HG03135 (cell line): ENCODE measurements at regions not wholly inside any gene's neighbourhood (a gene's known extent, or its start where the extent isn't known, plus 50 kb on each side); places are given as distances from the start of the nearest gene placed in this dataset.
A peak's percentile ranks its signal among the peaks of the same experiment; 100 is the strongest.
"Not testable (repeated sequence)": the region's sequence is repeated elsewhere in the genome, so short reads cannot be mapped to it uniquely, and the experiment has no call there.

Experiments used
- ATAC-seq: cut with Tn5 transposase; IDR thresholded peaks from one replicate; pipeline ENCODE4 v1.9.1; 2021; ENCODE audit warnings: mild to moderate bottlenecking, moderate library complexity; ENCODE audit not compliant: unreplicated experiment

DNA sequence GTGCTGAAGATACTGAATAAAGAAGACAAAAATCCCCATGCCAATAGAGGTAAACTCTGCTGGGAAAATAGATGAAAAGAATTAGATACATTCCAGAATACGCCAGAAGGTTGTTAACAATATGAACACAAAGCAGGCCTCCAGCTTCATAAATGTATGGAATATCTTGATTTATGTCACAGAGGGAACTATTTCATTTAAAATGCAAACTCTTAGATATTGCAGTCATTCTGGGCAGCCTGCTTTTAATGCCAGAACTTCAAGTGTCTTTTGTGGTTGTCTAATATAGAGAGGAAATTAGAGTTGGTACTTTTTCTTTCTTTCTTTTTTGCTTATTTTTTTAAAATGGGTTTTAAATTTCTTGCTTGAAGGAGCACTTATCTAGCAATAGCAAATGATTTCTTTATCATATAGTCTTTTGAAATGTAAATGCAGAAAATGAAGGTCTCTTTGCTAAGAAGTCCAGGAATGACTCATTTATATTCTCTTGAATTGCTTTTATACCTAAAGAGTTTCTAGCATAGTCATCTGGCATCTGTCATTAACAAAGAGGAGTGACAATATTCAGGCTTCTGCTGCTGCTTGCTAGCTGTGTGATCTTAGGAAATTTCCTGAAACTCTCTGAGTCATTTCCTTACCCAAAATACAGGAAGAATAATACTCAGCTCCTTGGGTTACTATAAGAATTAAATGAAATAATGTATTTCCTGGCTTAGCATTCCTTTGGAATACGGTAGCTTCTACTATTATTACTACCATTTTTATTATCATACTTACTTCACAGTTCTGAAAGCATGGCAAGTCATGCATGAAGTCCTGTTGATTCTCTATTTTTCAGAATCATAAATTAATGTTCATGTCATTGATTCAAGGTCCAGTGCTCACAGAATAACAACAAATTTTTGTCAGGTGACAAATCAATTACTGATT is 527.6 kb downstream of the DIPK2A start:
- ATAC-seq: no peak

DNA sequence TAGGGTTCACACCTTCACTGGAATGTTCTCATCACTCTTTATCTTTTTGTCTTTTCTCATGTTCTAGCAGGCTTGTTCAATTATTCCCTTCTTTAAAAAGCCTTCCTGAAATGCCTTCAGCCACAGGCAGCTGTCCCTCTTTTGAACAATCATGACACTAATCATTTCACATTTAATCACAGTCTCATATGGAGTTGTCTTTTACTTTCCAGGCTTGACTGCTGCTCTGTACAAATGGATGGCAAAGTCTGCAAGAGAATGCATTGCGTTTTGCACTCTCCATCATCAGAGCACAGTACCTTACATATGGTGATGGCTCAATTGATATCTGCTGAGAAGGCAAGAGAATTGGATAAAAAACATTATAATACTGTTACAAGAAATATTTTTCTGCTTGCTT is 529.8 kb downstream of the DIPK2A start:
- ATAC-seq: no peak

DNA sequence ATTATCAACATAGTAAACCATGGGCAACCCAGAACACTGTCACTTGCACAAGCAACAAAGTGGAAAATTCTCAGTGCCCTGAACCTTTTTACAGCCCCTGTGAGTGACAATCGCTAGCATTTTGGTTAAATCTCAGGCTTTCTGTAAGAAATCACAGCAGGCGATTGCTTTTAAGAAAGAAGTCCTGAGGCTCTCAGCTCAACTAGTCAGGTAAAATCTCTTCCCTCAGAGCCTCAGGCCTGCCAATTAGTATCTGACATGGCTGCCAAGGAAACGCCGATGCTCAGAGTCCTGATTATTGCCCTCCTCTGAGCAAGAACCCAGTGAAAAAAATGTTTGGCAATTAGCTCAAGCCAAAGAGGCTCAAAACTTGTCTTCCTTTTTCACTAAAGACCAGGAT is 530.8 kb downstream of the DIPK2A start:
- ATAC-seq: no peak

DNA sequence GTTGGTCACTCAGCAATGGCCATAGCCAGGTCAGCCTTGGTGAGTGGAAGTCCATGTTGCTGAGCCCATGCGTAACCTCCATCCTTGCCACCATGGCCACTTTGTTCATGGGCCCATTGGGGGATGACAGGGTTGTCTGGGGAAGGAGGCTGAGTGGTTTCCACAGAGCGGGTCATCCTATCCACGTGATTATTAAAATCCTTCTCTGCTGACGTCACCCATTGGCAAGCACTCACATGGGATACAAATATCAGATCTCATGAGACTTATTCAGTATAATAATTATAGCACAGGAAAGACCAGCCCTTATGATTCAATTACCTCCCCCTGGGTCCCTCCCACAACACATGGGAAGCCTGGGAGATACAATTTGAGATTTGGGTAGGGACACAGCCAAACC is 534.8 kb downstream of the DIPK2A start:
- not testable (repeated sequence) for ATAC-seq

DNA sequence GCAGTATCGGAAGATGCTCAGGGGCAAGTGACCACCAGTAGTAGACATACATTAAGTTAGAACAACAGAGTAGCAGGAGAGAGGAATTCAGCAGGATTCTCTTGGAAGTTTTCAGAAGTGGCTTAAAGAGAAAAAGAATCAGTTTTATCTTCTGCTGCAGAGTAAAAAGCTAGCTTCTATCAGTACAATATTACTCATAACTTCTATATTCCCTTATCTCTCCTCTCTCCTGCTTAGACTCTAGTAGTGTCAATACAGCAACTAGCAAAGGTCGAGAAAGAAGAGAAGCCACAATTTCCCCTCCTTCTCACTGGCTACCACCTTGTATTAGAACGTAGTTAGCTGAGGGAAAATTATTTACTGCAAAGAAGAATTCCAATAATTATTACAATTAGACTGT is 539.7 kb downstream of the DIPK2A start:
- no peak for ATAC-seq

DNA sequence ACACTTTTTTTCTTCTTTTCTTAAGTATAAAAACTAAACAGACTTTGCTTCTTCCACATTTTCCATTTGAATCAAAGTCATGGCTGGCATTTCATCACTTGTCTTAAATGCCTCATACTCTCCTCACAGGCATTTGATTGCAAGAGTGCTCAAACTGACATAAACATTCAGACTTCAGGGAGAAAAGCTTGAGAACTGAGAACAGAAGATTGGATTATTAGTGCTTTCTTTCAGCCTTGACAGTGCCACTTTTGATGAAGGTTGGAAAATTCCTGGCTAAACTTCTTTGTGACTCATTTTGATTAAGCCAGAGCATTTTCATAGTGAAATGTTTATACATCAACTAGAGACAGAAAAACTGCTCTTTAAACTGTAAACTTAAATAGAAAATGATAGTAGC is 544.4 kb downstream of the DIPK2A start:
- no peak for ATAC-seq

DNA sequence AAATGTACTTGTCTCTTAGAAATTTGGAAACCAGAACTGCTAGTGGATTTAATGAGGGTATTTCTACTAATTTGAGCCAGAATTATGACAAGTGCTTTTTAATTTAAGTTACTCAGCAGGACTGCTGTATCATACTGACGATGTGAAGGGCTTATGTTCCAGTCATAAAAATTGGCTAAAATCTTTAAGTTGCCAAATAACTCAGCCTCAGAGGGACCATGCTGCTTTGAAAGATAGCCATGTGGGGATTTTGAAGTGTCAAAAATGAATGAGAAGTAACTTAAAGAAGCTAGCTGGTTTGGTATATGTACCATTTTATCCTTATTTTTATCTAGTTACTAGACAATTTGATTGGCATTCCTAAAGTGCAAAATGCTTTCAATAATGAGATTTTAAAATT is 545.0 kb downstream of the DIPK2A start:
- no peak for ATAC-seq

DNA sequence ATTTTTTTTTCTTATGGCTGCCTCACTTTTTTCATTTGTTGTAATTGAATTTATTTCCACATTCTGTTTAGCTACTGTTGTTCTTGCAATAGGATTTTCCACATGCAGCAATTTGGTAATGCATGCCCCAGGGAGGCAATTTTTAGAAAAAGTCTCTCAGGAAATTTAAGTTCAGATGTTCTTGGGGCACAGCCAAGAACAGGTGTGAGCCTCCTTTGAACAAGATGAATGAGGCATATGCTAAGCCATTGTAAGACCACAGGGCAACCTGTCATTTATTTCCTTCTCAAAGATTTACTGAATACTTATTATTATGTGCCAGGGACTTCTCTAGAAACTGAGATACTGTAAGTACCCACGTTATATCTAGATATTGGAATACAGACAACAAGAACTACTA is 549.5 kb downstream of the DIPK2A start:
- no peak for ATAC-seq

DNA sequence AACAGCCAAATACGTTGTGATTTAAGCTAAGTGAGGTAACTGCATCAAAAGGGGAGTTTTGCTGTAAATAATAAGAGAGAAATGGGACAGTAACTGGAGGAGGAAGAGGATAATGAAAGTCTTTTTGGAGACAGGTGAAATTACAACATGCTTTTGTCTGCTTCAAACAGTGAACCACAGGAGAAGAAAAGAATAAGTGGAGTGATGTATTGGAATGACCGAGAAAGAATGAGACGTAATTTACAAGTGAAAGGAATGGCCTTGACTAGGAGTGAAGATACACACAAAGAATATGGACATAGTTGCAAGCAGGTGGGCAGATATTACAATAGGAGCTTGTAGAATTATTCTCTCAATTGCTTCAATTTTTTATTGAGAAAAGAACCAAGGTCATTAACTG is 550.8 kb downstream of the DIPK2A start:
- no peak for ATAC-seq

DNA sequence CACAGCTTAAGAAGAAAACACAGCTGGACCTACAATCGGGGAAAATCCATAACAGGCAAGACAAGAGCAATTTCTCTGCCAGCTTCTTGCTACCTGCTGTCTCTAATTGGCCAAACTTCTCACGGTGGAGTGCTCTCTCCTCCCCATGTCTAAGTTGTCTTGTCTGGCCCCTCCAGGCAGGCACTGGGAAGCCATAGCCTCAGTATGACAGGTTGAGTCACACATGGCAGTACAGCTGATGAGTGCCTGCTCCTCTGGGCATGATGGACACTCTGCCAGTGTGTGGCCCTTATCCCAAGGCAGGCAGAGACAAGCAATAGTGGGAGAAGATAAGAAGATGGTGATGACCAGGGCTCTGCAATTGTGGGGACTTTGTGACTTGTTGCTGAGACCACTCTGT is 551.8 kb downstream of the DIPK2A start:
- ATAC-seq: no peak

DNA sequence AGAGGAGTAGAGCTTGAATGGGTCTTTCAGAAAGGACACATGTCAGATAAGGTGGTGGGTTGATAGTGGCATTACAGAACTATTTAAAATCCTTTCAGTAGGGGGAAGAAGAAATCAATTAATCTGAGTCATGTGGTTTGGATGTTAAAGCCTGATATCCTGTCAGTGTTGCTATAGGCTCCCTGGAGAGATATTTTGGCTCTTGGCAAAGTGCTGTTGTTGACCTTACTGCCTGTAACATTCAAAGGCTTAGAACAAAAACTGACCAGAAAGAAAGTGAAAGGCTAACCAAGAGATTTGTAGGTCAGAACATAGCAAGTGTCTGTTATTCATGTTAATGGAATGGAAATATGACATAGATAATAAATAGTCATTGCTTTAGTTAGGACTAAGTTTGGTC is 552.9 kb downstream of the DIPK2A start:
- ATAC-seq: no peak

DNA sequence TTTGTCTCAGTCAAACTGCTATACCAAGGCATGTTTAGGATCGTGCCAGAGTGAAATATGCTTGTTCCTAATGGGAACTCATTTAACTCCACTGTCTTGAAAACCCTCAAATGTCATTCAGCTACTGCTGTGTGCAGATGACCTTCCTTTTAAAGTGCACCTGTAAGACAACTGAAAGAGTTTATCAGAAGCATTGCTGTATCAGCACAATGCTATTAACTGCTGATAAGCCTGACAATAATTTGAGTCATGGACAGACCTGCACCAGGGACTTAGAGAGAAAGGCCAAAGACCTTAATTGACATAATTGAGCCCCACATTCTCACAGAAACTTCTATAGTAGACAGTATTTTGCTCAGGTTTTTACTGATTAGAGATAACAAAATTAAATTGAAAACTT is 557.9 kb downstream of the DIPK2A start:
- ATAC-seq: no peak

DNA sequence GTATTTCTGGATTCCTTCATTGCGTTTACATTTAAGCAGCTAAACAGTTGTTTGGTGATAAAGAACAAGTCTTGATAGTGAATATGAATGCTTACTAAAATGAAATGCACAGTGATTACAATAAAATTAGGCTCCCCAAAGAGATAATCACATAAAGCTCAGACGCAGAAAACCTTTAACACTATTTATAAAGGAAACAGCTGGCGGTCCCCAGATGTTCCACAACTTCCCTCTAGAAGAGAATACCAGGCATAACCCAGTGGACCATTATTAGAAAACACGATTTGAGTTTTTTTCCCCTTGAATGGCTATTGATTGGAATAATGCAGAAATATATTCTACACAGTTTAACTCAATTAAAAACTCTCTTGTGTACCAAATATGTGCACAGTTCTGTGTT is 573.2 kb downstream of the DIPK2A start:
- ATAC-seq: no peak

DNA sequence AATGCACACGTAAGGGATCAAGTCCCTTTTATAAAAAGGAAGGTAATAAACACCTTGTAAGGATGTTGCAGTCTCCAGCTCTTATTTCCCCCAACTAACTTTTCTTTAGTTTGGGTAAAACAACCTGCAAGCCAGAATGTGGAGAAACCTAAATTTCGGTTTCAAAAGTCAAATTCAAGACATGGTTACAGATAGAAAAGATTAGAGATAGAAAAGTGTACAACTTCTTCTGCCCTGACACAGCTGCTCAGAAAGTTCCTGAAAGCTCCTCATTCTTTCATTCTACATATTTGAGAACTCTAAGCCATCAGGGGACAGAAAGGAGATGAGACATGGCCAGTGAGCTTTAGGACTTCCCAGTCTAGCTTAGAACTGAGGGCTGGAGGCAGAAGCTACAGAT is 574.9 kb downstream of the DIPK2A start:
- no peak for ATAC-seq

DNA sequence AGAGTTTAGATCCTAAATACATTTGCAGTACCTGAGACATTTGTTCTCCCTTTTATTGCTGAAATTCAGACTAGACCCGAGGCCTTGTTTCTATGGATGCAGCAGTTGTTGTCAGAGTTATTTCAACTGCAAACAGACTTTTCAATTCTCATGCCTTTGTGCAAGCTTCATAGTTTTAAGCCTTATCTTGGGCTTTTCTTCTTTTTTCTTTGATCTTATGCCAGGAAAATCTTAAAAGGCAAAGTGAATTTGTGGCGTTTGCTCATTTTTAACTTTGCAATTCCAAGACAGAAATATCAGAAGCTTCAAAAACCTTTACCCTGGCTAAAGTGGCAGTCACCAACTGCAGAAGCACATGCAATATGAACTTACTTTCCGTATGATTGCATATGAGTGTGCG is 576.7 kb downstream of the DIPK2A start:
- no peak for ATAC-seq

DNA sequence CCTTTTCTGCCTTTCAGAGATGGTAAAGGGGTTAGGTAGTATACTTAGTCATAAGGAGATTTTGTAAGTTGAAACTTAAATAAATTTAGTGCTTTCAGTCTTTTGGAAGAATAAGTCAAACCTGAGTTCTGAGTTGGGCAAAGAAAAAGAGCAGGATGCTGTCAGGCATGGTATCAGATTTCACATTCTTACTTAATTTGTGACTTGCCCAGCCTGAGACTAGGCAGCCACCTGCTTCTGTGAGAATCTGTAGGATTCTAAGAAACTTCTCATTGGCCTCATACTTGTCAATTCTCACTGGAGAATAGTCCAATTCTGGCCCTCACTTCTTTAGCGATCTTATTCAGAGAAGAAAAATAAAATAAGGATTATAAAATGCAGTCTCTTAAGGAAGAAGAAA is 577.5 kb downstream of the DIPK2A start:
- no peak for ATAC-seq

DNA sequence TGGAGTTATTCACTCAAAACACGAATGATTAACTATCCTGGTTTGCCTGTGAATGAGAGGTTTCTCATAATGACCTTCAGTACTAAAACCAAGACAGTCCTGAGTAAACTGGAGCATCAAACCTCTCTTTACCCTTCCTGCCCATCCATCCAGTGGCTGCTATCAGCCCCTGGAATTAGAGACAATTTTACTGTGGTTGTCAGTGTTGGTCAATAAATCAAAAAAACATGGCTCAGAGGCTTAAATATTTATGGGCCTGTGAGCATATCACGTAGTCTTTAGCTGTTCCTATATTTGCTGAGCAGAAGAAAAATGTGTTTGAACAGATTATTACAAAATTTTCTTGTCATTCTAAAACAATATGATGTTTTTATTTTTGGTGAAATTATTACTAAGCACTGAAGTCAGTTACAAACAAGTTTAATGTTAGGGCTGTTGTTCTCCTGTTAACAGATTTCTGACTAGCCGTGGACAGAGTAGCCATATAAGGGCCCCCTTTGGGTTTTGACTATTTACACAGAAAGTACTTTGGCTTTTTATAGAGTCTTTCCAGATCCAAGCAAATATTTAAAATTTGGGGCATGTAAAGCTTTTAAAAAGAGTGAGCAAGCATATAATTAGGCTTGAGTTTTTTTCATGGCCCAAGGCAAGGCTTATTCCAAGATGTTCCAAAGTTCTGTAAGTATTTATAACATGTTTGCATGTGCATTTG is 580.9 kb downstream of the DIPK2A start:
- ATAC-seq: no peak

DNA sequence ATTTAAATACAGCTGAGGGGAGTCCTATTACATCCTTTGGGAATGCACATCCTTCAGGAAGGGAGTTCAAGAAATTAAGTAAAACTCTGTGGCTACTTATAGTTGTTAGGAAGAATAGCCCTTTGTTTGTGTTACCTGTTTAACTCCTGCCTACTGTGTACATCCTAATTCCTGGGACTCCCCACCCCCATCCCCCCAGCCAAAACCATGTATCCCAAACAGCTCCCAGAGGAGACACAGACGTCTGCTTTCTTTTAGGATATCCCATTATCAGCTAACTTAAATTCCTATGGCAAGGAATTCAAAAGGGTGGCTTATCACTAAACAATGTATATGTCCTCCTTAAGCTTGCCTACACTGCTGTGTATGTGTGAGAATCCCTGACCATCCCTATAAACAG is 581.7 kb downstream of the DIPK2A start:
- no peak for ATAC-seq

DNA sequence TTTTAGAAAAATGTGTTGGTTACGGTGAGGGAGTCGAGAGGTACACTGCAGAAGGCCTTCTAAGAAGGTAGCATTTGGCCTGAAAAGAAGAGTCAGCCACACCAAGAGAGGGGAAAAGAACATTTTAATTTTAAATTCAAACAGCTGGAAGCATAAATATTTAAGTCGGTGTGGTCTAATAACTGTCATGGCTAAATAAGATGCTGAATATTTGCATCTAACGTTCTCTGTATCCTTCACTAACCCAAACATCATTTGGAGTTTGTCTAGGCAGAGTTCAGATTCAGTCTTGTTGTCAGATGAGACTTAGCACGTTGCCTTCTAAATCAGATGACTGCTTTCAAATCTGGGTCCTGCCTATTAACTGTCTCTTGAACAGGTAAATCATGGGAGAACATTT is 583.3 kb downstream of the DIPK2A start:
- no peak for ATAC-seq

DNA sequence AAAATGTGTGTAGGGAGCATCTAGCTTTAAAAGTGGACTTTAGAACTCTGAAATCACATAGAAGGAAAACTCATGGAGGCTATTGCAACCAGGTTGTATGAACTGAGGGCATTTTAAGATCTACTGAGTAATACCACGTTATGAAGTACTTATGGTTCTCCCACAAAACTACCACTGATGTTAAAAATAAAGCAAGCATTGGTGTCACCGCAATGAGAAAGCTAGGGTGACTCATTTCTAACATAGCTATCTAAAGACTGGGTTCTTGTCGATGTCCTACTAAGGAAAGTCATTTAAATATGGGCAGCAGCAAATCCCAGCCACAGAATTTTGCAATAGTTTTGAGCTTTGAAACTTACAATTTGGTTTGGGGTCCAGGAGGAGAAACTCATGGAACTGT is 584.8 kb downstream of the DIPK2A start:
- ATAC-seq: peak; percentile 78

DNA sequence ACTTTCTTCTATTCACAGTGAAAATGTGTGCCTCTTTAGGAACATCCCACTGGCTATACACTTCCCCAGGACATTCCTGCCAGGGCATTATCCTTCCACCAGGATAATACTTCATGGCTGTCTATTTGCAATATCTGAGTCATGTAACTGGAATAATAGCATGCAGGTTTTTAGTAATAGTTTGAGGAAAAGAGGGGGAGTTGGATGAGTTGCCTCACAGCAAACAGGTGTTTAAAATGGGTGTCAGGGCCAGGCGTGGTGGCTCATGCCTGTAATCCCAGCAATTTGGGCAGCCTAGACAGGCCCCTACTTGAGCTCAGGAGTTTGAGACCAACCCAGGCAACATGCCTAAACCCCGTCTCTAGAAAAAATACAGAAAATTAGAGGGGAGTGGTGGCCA is 585.9 kb downstream of the DIPK2A start:
- no peak for ATAC-seq

DNA sequence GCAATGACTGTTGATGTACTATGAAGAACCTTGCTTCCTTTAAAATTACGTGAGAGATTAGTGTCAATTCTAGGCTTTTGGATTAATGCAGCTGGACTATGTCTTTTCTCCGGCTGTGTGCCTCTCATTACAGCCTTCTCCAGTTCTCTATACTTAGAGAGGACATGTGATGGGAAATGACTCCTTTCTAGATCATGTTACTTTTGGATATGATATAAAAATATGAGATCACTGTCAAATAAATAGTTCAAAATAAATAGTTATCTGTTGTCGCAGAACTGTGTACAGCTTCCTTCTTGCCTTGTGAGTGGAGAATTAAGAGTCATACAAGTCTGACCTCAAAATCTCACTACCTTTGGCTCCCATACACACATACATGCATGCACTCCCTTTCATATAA is 592.4 kb downstream of the DIPK2A start:
- ATAC-seq: no peak
